ENCODE measurements at regions not wholly inside any gene's neighbourhood (a gene's known extent, or its start where the extent isn't known, plus 50 kb on each side); places are given as distances from the start of the nearest gene placed in this dataset.

DNA sequence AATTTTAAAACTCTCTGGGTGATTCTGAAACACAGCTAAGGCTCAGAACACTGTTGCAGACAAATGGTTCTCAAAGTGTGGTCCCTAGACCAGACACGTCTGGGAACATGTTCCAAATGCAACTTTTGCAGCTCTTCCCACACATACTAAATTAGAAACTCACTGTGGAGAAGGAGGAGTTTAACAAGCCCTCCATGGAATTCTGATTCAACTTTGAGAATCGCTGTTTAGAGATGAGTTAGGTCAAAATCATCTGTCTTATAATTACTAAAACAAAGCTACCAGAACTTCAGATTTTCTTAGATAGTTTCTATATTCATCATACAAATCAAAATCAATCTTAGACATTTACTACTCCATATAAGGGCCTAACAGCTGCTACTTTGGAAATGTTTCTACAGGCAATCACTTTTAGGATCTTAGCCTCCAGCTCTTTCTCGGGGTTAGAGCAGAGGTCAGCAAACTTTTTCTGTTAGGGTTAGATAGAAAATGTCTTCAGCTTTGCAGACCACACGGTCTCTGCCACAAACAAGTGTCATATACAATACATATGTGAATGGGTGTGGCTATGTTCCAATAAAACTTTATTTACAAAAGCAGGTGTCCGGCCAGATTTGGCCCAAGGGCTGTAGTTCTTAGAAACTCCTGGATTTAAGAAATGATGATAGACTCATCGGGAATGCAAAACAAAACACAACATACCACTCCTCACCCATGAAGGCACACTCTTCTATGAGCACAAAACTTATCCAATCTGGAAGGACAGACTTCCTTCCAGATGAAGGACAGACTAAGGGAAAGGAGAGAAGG lies 50.0 kb upstream of the ARHGAP18 start:
- DNase-seq = no peak
- Mint-ChIP-seq H3K27ac (no peak overlapping the region), H3K4me3 (no peak overlapping the region), H3K27me3 (peaks cover 9% of the 10 kb centered on the region), H3K4me1 (no peaks in the 10 kb centered on the region), H3K9me3 (no peaks in the 10 kb centered on the region), H3K36me3 (ENCODE audit: low read depth) (no peaks in the 10 kb centered on the region)
- intact Hi-C loops (cut with micrococcal nuclease) = no loop called here
- no peak for ATAC-seq (ENCODE audit: low read depth)
- POLR2A ChIA-PET = no interaction called here
- CTCF ChIA-PET = interaction anchor here (0.8 kb wide), 1 partner anchor 161 kb away, joined by 3 read pairs; no protein-coding TSS in a partner anchor
- TF ChIP-seq, protein P1, sequence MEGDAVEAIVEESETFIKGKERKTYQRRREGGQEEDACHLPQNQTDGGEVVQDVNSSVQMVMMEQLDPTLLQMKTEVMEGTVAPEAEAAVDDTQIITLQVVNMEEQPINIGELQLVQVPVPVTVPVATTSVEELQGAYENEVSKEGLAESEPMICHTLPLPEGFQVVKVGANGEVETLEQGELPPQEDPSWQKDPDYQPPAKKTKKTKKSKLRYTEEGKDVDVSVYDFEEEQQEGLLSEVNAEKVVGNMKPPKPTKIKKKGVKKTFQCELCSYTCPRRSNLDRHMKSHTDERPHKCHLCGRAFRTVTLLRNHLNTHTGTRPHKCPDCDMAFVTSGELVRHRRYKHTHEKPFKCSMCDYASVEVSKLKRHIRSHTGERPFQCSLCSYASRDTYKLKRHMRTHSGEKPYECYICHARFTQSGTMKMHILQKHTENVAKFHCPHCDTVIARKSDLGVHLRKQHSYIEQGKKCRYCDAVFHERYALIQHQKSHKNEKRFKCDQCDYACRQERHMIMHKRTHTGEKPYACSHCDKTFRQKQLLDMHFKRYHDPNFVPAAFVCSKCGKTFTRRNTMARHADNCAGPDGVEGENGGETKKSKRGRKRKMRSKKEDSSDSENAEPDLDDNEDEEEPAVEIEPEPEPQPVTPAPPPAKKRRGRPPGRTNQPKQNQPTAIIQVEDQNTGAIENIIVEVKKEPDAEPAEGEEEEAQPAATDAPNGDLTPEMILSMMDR (IDR thresholded peaks at IDR 0.05) = no peak
